Transverse colon (tissue), 3 donors: ENCODE measurements at regions not wholly inside any gene's neighbourhood (a gene's known extent, or its start where the extent isn't known, plus 50 kb on each side); places are given as distances from the start of the nearest gene placed in this dataset.

ENCODE experiments used
- EP300 ChIP-seq: sonication (generic); formaldehyde crosslinking; IDR thresholded peaks from one replicate; pipeline ENCODE4 v1.6.1; 2017; ENCODE audit warnings: antibody characterized with exemption, low read depth
- POLR2A ChIP-seq: fragments of 450-650 bp; IDR thresholded peaks from one replicate; pipeline ENCODE4 v1.6.1; 2016; ENCODE audit warnings: antibody characterized with exemption, mild to moderate bottlenecking, moderate library complexity
- TF ChIP-seq, protein P1 (sequence below), 5 experiments: fragments of 200-600 bp in 3 of 5; fragments of 450-650 bp in 2 of 5; sonication (generic) in 3 of 5; IDR thresholded peaks; 1 replicate in 2 of 5; 2 replicates in 3 of 5; pipeline ENCODE4 v1.5.1; 2016 to 2017; ENCODE audit warnings: antibody characterized with exemption in 5 of 5, inconsistent platforms in 3 of 5, mild to moderate bottlenecking in 2 of 5, moderate library complexity in 1 of 5

DNA sequence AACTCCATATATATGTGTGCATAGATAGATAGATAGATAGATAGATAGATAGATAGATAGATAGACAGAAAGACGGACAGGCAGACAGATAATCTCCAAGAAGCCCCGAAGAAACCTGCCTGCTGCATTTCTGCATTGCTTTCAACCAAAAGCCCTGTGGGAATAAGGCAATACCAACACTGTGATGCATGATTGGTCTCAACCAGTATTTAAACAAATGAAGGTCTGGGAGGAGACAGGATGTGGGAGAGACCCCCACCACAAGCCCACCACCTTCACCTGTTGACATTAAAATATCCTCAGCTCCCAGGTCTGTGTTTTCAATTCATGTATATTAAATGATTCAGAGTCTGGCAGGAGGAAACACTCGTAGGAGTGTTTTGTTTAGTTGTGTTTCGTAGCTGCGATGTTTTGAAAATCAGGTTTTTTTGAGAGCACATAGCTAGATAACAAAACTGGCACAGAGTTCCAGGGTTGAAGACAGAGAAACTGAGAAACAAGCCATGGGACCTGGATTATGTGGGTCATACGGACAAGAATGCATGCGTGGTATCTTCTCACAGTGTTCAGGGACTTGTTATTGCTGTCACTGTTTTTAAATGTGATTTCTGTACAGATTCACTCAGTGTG, 200.7 kb upstream of the AHR start:
- TF ChIP-seq POLR2A (no peak), EP300 (no peak)
- TF ChIP-seq, protein P1, sequence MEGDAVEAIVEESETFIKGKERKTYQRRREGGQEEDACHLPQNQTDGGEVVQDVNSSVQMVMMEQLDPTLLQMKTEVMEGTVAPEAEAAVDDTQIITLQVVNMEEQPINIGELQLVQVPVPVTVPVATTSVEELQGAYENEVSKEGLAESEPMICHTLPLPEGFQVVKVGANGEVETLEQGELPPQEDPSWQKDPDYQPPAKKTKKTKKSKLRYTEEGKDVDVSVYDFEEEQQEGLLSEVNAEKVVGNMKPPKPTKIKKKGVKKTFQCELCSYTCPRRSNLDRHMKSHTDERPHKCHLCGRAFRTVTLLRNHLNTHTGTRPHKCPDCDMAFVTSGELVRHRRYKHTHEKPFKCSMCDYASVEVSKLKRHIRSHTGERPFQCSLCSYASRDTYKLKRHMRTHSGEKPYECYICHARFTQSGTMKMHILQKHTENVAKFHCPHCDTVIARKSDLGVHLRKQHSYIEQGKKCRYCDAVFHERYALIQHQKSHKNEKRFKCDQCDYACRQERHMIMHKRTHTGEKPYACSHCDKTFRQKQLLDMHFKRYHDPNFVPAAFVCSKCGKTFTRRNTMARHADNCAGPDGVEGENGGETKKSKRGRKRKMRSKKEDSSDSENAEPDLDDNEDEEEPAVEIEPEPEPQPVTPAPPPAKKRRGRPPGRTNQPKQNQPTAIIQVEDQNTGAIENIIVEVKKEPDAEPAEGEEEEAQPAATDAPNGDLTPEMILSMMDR (IDR thresholded peaks at IDR 0.05), result no peak
